ENCODE measurements at regions not wholly inside any gene's neighbourhood (a gene's known extent, or its start where the extent isn't known, plus 50 kb on each side); places are given as distances from the start of the nearest gene placed in this dataset.

GRCh38 chr2:195317550-195317949 lies 339.5 kb upstream of the SLC39A10 start:
- TF ChIP-seq POLR2AphosphoS5 (IDR thresholded peaks at IDR 0.05; ENCODE audit: low read depth, low read length) (no peak), POLR2A (IDR thresholded peaks at IDR 0.05; ENCODE audit: low read depth, low read length) (no peak), TAF1 (IDR thresholded peaks at IDR 0.05; ENCODE audit: borderline replicate concordance, low read depth, low read length) (no peak)

Measured in GM12892 (cell line).